ENCODE measurements at regions not wholly inside any gene's neighbourhood (a gene's known extent, or its start where the extent isn't known, plus 50 kb on each side); places are given as distances from the start of the nearest gene placed in this dataset.

DNA sequence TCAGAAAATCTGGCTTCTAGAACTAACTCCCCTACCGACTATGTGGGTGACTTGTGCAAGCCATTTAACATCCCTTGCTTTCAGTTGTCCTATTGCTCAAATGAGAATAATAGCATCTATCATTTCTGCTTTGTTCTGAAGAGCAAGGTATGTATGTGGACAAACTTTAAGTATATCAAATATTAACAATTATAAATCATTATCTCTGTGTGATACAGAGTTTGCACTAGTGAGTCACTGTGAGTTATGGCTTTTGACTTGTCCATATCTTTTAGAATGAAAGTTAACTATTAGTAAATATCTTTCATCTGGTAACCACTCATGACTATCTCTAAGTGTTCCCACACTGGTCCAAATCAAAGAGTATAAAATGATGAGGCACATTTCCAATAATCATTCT, 812.9 kb upstream of the ADGRL2 start:
- Histone ChIP-seq H3K4me2 (ENCODE audit: low read length) (no peak overlapping the region), H3K9me3 (ENCODE audit: low read length) (no peaks in the 10 kb centered on the region), H3K4me1 (ENCODE audit: insufficient read depth, low read length, poor library complexity, severe bottlenecking) (no peaks in the 10 kb centered on the region), H3K36me3 (ENCODE audit: insufficient read depth, low read length) (no peaks in the 10 kb centered on the region), H3K27ac (ENCODE audit: low read depth, low read length, poor library complexity, severe bottlenecking) (no peak overlapping the region), H3K4me3 (ENCODE audit: low read depth, low read length, poor library complexity, severe bottlenecking) (no peak overlapping the region), H4K20me1 (ENCODE audit: insufficient read depth, low read length) (no peaks in the 10 kb centered on the region), H3K79me2 (ENCODE audit: insufficient read depth, low read depth, low read length) (no peaks in the 10 kb centered on the region), H2AFZ (ENCODE audit: low read length) (no peak overlapping the region), H3K9me2 (ENCODE audit: insufficient read depth, low read length) (no peaks in the 10 kb centered on the region)
- ChIA-PET POLR2A (no interaction called here), CTCF (ENCODE audit: unreplicated experiment) (no interaction called here)
- TF ChIP-seq, protein P1, sequence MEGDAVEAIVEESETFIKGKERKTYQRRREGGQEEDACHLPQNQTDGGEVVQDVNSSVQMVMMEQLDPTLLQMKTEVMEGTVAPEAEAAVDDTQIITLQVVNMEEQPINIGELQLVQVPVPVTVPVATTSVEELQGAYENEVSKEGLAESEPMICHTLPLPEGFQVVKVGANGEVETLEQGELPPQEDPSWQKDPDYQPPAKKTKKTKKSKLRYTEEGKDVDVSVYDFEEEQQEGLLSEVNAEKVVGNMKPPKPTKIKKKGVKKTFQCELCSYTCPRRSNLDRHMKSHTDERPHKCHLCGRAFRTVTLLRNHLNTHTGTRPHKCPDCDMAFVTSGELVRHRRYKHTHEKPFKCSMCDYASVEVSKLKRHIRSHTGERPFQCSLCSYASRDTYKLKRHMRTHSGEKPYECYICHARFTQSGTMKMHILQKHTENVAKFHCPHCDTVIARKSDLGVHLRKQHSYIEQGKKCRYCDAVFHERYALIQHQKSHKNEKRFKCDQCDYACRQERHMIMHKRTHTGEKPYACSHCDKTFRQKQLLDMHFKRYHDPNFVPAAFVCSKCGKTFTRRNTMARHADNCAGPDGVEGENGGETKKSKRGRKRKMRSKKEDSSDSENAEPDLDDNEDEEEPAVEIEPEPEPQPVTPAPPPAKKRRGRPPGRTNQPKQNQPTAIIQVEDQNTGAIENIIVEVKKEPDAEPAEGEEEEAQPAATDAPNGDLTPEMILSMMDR (conservative IDR thresholded peaks at IDR 0.05; ENCODE audit: low read length): no peak
- no peak for DNase-seq (ENCODE audit: low spot score)
- no TSS peak for BruUV-seq (replicated peaks)
- intact Hi-C loops (cut with micrococcal nuclease; ENCODE audit: unreplicated experiment): no loop called here

DNA sequence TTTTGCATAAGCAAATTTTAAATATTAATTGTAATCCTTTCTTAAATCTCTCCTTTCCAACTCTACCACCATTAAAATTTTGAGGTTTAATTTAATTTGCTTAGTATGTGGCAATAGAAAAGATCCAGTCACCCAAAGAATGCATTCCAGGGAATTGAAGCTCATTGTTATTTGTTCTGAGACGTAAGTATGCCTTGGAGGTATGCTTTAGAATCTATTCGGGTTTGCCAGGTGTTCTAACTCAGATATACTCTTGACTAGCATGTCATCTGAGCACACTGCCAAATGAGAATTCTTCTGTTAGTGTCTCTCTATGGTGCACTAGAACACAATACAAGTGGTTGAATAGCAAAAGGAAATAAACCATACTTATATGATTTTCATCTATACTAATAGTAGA, 813.6 kb upstream of the ADGRL2 start:
- Histone ChIP-seq H3K4me1 (ENCODE audit: insufficient read depth, low read length, poor library complexity, severe bottlenecking) (no peaks in the 10 kb centered on the region), H4K20me1 (ENCODE audit: insufficient read depth, low read length) (no peaks in the 10 kb centered on the region), H3K27ac (ENCODE audit: low read depth, low read length, poor library complexity, severe bottlenecking) (no peak overlapping the region), H3K4me2 (ENCODE audit: low read length) (no peak overlapping the region), H3K79me2 (ENCODE audit: insufficient read depth, low read depth, low read length) (no peaks in the 10 kb centered on the region), H3K4me3 (ENCODE audit: low read depth, low read length, poor library complexity, severe bottlenecking) (no peak overlapping the region), H3K9me3 (ENCODE audit: low read length) (no peaks in the 10 kb centered on the region), H2AFZ (ENCODE audit: low read length) (no peak overlapping the region), H3K36me3 (ENCODE audit: insufficient read depth, low read length) (no peaks in the 10 kb centered on the region), H3K9me2 (ENCODE audit: insufficient read depth, low read length) (no peaks in the 10 kb centered on the region)
- no peak for DNase-seq (ENCODE audit: low spot score)
- ChIA-PET CTCF (ENCODE audit: unreplicated experiment) (no interaction called here), POLR2A (no interaction called here)
- intact Hi-C loops (cut with micrococcal nuclease; ENCODE audit: unreplicated experiment): no loop called here
- BruUV-seq (replicated peaks): no TSS peak
- TF ChIP-seq, protein P1 (conservative IDR thresholded peaks at IDR 0.05; ENCODE audit: low read length): no peak
- no peak for TF ChIP-seq EZH2phosphoT487 (IDR thresholded peaks at IDR 0.05; ENCODE audit: borderline replicate concordance, low read depth, low read length)

DNA sequence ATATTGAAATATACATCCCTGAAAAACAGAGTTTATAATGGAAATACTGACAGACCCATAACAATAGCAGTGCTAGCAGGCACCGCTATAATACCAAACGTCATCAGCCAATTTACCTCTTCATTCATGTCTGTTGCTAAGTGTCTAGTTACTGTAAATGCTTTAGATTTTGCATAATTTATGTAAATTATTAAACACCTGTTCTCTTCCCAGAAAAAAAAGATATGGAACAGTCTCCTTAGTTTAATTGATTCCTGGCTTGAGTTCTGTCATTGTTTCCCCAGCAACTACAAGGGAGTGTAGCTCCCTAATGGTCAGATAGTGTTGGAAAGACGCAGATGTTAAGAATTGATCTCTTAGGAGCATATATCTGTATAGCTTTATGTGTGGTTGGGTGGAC, 817.9 kb upstream of the ADGRL2 start:
- no peak overlapping the region for H3K4me2 ChIP-seq (ENCODE audit: low read length)
- H3K36me3 ChIP-seq (ENCODE audit: insufficient read depth, low read length): no peaks in the 10 kb centered on the region
- no peaks in the 10 kb centered on the region for H3K9me2 ChIP-seq (ENCODE audit: insufficient read depth, low read length)
- intact Hi-C loops (cut with micrococcal nuclease; ENCODE audit: unreplicated experiment): no loop called here
- no peaks in the 10 kb centered on the region for H3K4me1 ChIP-seq (ENCODE audit: insufficient read depth, low read length, poor library complexity, severe bottlenecking)
- no peak for DNase-seq (ENCODE audit: low spot score)
- no TSS peak for BruUV-seq (replicated peaks)
- TF ChIP-seq EZH2phosphoT487 (IDR thresholded peaks at IDR 0.05; ENCODE audit: borderline replicate concordance, low read depth, low read length): no peak
- TF ChIP-seq, protein P1 (conservative IDR thresholded peaks at IDR 0.05; ENCODE audit: low read length): no peak
- POLR2A ChIA-PET: no interaction called here
- H3K9me3 ChIP-seq (ENCODE audit: low read length): no peaks in the 10 kb centered on the region
- no peak overlapping the region for H3K27ac ChIP-seq (ENCODE audit: low read depth, low read length, poor library complexity, severe bottlenecking)
- H3K4me3 ChIP-seq (ENCODE audit: low read depth, low read length, poor library complexity, severe bottlenecking): no peak overlapping the region
- CTCF ChIA-PET (ENCODE audit: unreplicated experiment): no interaction called here
- no peaks in the 10 kb centered on the region for H3K79me2 ChIP-seq (ENCODE audit: insufficient read depth, low read depth, low read length)
- H4K20me1 ChIP-seq (ENCODE audit: insufficient read depth, low read length): no peaks in the 10 kb centered on the region
- H2AFZ ChIP-seq (ENCODE audit: low read length): no peak overlapping the region
